Calu3 (cell line): ENCODE measurements at regions not wholly inside any gene's neighbourhood (a gene's known extent, or its start where the extent isn't known, plus 50 kb on each side); places are given as distances from the start of the nearest gene placed in this dataset.

ENCODE experiments used
- BruUV-seq: library from RNA; stranded (reverse); fragments of 400-500 nt; replicated peaks from 2 replicates; lab custom pipeline; 2021; lab: Mats Ljungman, UMichigan
- CTCF ChIA-PET: fragments of 300-600 bp; sonication (Branson Sonifier 250); formaldehyde crosslinking; loops from one replicate; lab custom pipeline; 2022; ENCODE audit warnings: antibody characterized with exemption; lab: Charles Lee
- DNase-seq: peaks from one replicate; pipeline ENCODE4 v3.0.0; 2022
- H3K27ac Mint-ChIP-seq: one replicate; pipeline ENCODE4 v1.8.0; 2022; ENCODE audit warnings: mixed read lengths; ENCODE audit not compliant: unreplicated experiment
- H3K27me3 Mint-ChIP-seq: one replicate; pipeline ENCODE4 v1.8.0; 2022; ENCODE audit warnings: mixed read lengths; ENCODE audit not compliant: unreplicated experiment
- H3K36me3 Mint-ChIP-seq: one replicate; pipeline ENCODE4 v1.8.0; 2022; ENCODE audit warnings: mild to moderate bottlenecking, moderate library complexity, mixed read lengths; ENCODE audit not compliant: insufficient read depth, unreplicated experiment
- H3K4me1 Mint-ChIP-seq: one replicate; pipeline ENCODE4 v1.8.0; 2022; ENCODE audit warnings: mild to moderate bottlenecking, low read depth, mixed read lengths; ENCODE audit not compliant: unreplicated experiment
- H3K4me3 Mint-ChIP-seq: one replicate; pipeline ENCODE4 v1.8.0; 2022; ENCODE audit warnings: mild to moderate bottlenecking, low read depth, moderate library complexity, mixed read lengths; ENCODE audit not compliant: unreplicated experiment
- H3K9me3 Mint-ChIP-seq: one replicate; pipeline ENCODE4 v1.8.0; 2022; ENCODE audit warnings: low read depth, mixed read lengths; ENCODE audit not compliant: unreplicated experiment
- CTCF ChIP-seq: fragments of 200-600 bp; IDR thresholded peaks from one replicate; pipeline ENCODE4 v1.8.0; 2022; ENCODE audit warnings: antibody characterized with exemption; ENCODE audit not compliant: unreplicated experiment
- intact Hi-C: fragments of 100-400 bp; cut with micrococcal nuclease; formaldehyde crosslinking; loops from one replicate; pipeline ENCODE4 v1.10.0; 2022; ENCODE audit not compliant: unreplicated experiment

GRCh38 chr9:11933926-11934325 lies 759.3 kb upstream of the TYRP1 start:
- Mint-ChIP-seq H3K27me3 (no peaks in the 10 kb centered on the region), H3K27ac (no peak overlapping the region), H3K4me3 (no peak overlapping the region), H3K9me3 (peaks cover 6% of the 10 kb centered on the region), H3K36me3 (no peaks in the 10 kb centered on the region), H3K4me1 (no peaks in the 10 kb centered on the region)
- CTCF ChIA-PET: no interaction called here
- no peak for DNase-seq
- no peak for TF ChIP-seq CTCF
- intact Hi-C loops: no loop called here
- no TSS peak for BruUV-seq

DNA sequence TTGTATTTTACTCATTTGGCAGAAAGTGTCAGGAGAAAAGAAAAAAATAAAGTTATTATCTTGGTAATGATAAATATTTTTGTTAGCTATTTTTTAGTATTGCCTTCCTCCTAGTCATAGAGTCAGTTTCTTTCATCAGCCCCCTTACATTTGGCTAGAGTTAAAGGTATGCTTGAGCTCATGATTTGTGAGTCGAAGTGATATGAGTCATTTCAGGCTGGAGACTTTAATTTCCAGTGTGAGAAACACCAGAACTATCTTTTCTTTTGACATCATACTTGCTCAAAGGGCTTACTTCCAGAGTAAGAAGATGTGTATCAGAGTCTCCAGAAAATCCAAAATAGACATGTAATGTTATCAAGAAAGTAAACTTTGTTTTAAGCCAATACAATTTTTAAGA lies 746.7 kb upstream of the TYRP1 start:
- TF ChIP-seq CTCF: no peak
- H3K9me3 Mint-ChIP-seq: peaks cover 11% of the 10 kb centered on the region
- no peaks in the 10 kb centered on the region for H3K4me1 Mint-ChIP-seq
- BruUV-seq: no TSS peak
- H3K27ac Mint-ChIP-seq: no peak overlapping the region
- no peaks in the 10 kb centered on the region for H3K36me3 Mint-ChIP-seq
- intact Hi-C loops: no loop called here
- H3K4me3 Mint-ChIP-seq: no peak overlapping the region
- DNase-seq: no peak
- H3K27me3 Mint-ChIP-seq: no peaks in the 10 kb centered on the region
- CTCF ChIA-PET: no interaction called here

- H3K27ac Mint-ChIP-seq: no peak overlapping the region
- H3K9me3 Mint-ChIP-seq: peaks cover 6% of the 10 kb centered on the region
- no peak for DNase-seq
- H3K36me3 Mint-ChIP-seq: no peaks in the 10 kb centered on the region
- intact Hi-C loops: no loop called here
- TF ChIP-seq CTCF: no peak
- H3K4me3 Mint-ChIP-seq: no peak overlapping the region
- no TSS peak for BruUV-seq
- no peaks in the 10 kb centered on the region for H3K4me1 Mint-ChIP-seq
- CTCF ChIA-PET: no interaction called here
- no peaks in the 10 kb centered on the region for H3K27me3 Mint-ChIP-seq
Measured at GRCh38 chr9:11962327-11962726, 730.9 kb upstream of the TYRP1 start.

GRCh38 chr9:11966786-11967185 lies 726.4 kb upstream of the TYRP1 start:
- Mint-ChIP-seq H3K27ac (no peak overlapping the region), H3K4me3 (no peak overlapping the region), H3K36me3 (no peaks in the 10 kb centered on the region), H3K27me3 (no peaks in the 10 kb centered on the region), H3K4me1 (no peaks in the 10 kb centered on the region), H3K9me3 (peaks cover 6% of the 10 kb centered on the region)
- TF ChIP-seq CTCF: no peak
- DNase-seq: no peak
- no TSS peak for BruUV-seq
- intact Hi-C loops: no loop called here
- CTCF ChIA-PET: no interaction called here
